Esophagus squamous epithelium (tissue), 4 donors: ENCODE measurements at regions not wholly inside any gene's neighbourhood (a gene's known extent, or its start where the extent isn't known, plus 50 kb on each side); places are given as distances from the start of the nearest gene placed in this dataset.

Source experiments
- CTCF ChIP-seq, 6 experiments: fragments of 450-650 bp in 4 of 6; fragments of 200-600 bp in 2 of 6; sonication (generic) in 2 of 6; IDR thresholded peaks; one replicate each; pipeline ENCODE4 v1.5.1; 2016 to 2019; ENCODE audit warnings: antibody characterized with exemption in 6 of 6, mild to moderate bottlenecking in 4 of 6, moderate library complexity in 4 of 6
- POLR2A ChIP-seq, 4 donors: fragments of 450-650 bp; IDR thresholded peaks; one replicate each; pipeline ENCODE4 v1.6.1; 2017; ENCODE audit warnings: antibody characterized with exemption in 4 of 4, mild to moderate bottlenecking in 4 of 4, moderate library complexity in 3 of 4

- no peak for TF ChIP-seq POLR2A (IDR thresholded peaks at IDR 0.05)
- no peak for TF ChIP-seq CTCF (IDR thresholded peaks at IDR 0.05)
These were observed 1440.9 kb downstream of the UQCRFS1 start for GRCh38 chr19:27772059-27772458.
